ENCODE measurements at regions not wholly inside any gene's neighbourhood (a gene's known extent, or its start where the extent isn't known, plus 50 kb on each side); places are given as distances from the start of the nearest gene placed in this dataset.
"Not testable (repeated sequence)": the region's sequence is repeated elsewhere in the genome, so short reads cannot be mapped to it uniquely, and the experiment has no call there.

DNA sequence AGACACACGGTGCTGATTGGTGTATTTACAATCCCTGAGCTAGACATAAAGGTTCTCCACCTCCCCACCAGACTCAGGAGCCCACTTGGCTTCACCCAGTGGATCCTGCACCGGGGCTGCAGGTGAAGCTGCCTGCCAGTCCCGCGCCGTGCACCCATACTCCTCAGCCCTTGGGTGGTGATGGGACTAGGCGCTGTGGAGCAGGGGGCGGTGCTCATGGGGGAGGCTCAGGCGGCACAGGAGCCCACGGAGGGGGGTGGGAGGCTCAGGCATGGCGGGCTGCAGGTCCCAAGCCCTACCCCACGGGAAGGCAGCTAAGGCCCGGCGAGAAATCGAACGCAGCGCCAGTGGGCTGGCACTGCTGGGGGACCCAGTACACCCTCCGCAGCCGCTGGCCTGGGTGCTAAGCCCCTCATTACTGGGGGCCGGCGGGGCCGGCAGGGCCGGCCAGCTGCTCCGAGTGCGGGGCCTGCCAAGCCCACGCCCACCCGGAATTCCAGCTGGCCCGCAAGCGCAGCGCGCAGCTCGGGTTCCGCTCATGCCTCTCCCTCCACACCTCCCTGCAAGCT is 1447.2 kb downstream of the RAPGEF2 start:
- H3K9me3 ChIP-seq (ENCODE audit: insufficient read depth in 2 of 2, low read depth in 1 of 2, low read length in 1 of 2); H3K56ac ChIP-seq (replicated peaks; ENCODE audit: insufficient read length, low read depth, low read length); H4K20me1 ChIP-seq (replicated peaks in 1 of 2; ENCODE audit: control insufficient read depth in 1 of 2, insufficient read depth in 2 of 2, low read length in 2 of 2); H4K8ac ChIP-seq (ENCODE audit: extremely low read depth, insufficient read depth, low read length); H3K4me3 ChIP-seq (ENCODE audit: extremely low read depth in 1 of 4, insufficient read depth in 2 of 4, low read depth in 3 of 4, low read length in 4 of 4); H4K5ac ChIP-seq (ENCODE audit: insufficient read length, low read depth, low read length); H3K23me2 ChIP-seq (ENCODE audit: low read depth, low read length); H3K79me2 ChIP-seq (ENCODE audit: control insufficient read depth in 1 of 2, insufficient read depth in 2 of 2, low read length in 2 of 2); H3K18ac ChIP-seq (ENCODE audit: extremely low read depth, low read length); H2BK12ac ChIP-seq (ENCODE audit: low read depth, low read length); POLR2A ChIA-PET (ENCODE audit: partially characterized antibody); H3K4me1 ChIP-seq (replicated peaks in 1 of 4; ENCODE audit: control insufficient read depth in 3 of 4, insufficient read depth in 4 of 4, low read length in 3 of 4); H2BK15ac ChIP-seq (ENCODE audit: low read length); H3K27me3 ChIP-seq (replicated peaks in 1 of 4; ENCODE audit: control insufficient read depth in 3 of 4, extremely low read depth in 1 of 4, insufficient read depth in 3 of 4, low read length in 3 of 4); H3K4me2 ChIP-seq (ENCODE audit: insufficient read depth in 1 of 2, low read depth in 2 of 2, low read length in 2 of 2); H3K79me1 ChIP-seq (ENCODE audit: low read depth, low read length); H2AK5ac ChIP-seq (ENCODE audit: low read depth, low read length); H3K27ac ChIP-seq (ENCODE audit: low read depth, low read length); H2BK5ac ChIP-seq (ENCODE audit: low read depth, low read length); H3K4ac ChIP-seq (replicated peaks; ENCODE audit: insufficient read length, low read depth, low read length); H2BK120ac ChIP-seq (replicated peaks; ENCODE audit: low read depth, low read length); H3K23ac ChIP-seq (ENCODE audit: insufficient read length); FAIRE-seq; H2AFZ ChIP-seq (ENCODE audit: low read length); H3K9ac ChIP-seq (replicated peaks in 1 of 4; ENCODE audit: extremely low read depth in 1 of 4, low read depth in 3 of 4, low read length in 3 of 4); H4K91ac ChIP-seq (replicated peaks; ENCODE audit: insufficient read length, low read length); H3K14ac ChIP-seq (ENCODE audit: insufficient read length); DNase-seq (ENCODE audit: low read depth in 1 of 2, low spot score in 2 of 2); H2BK20ac ChIP-seq (ENCODE audit: low read length); H3K36me3 ChIP-seq (ENCODE audit: control insufficient read depth in 2 of 4, insufficient read depth in 4 of 4, low read length in 3 of 4); CTCF ChIA-PET (ENCODE audit: partially characterized antibody): not testable (repeated sequence)
- WGBS, 2 experiments (ENCODE audit: extremely low coverage in 1 of 2, insufficient coverage in 1 of 2, insufficient read length in 1 of 2, insufficient replicate concordance in 2 of 2, low coverage in 1 of 2, low lambda C conversion rate in 2 of 2, missing lambda C conversion rate in 1 of 2), result 98% methylated on average over 8 of the region's 32 CpGs; no CpG with 5 or more reads in 1 of the 2 experiments

All from H1 (cell line).